Duodenal mucosa (tissue), 2 donors: ENCODE measurements at regions not wholly inside any gene's neighbourhood (a gene's known extent, or its start where the extent isn't known, plus 50 kb on each side); places are given as distances from the start of the nearest gene placed in this dataset.
"Not testable (repeated sequence)": the region's sequence is repeated elsewhere in the genome, so short reads cannot be mapped to it uniquely, and the experiment has no call there.

Experiments used
- H3K27ac ChIP-seq: one replicate; pipeline ENCODE4 v1.7.0; 2013; ENCODE audit warnings: low read depth, low read length
- H3K27me3 ChIP-seq, 2 donors: one replicate each; pipeline ENCODE4 v1.7.0; 2013; ENCODE audit warnings: low read length in 2 of 2, control low read depth in 1 of 2; ENCODE audit not compliant: insufficient read depth in 2 of 2, control insufficient read depth in 1 of 2
- H3K36me3 ChIP-seq, 2 donors: one replicate each; pipeline ENCODE4 v1.7.0; 2013; ENCODE audit warnings: low read length in 2 of 2, control low read depth in 1 of 2; ENCODE audit not compliant: insufficient read depth in 2 of 2, control insufficient read depth in 1 of 2
- H3K4me1 ChIP-seq, 2 donors: one replicate each; pipeline ENCODE4 v1.7.0; 2013; ENCODE audit warnings: low read length in 2 of 2, control low read depth in 1 of 2; ENCODE audit not compliant: insufficient read depth in 2 of 2, control insufficient read depth in 1 of 2
- H3K4me3 ChIP-seq, 2 donors: one replicate each; pipeline ENCODE4 v1.7.0; 2013; ENCODE audit warnings: low read length in 2 of 2, low read depth in 1 of 2
- H3K9ac ChIP-seq, 2 donors: one replicate each; pipeline ENCODE4 v1.7.0; 2013; ENCODE audit warnings: low read length in 2 of 2, low read depth in 1 of 2
- H3K9me3 ChIP-seq, 2 donors: one replicate each; pipeline ENCODE4 v1.7.0; 2013; ENCODE audit warnings: low read length in 2 of 2, control low read depth in 1 of 2; ENCODE audit not compliant: control insufficient read depth in 1 of 2

DNA sequence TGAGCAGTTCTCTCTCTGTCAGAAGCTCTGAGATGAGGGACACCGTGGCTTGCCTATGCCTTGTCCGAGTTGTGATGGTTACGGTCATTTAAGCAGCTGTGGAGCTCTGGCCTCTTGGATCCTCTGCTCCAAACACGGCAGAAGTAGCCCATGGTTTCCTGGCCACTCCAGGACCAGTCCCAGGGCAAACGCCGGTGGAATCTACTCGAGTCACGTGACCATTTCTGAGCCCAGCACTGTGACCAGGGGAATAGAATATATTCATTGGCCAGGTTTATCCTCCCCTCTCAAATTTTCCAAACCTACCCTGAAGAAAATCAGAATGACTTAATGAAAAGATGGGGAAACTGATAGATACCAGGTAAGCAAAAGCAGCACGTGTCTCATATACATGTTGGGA lies 152.8 kb downstream of the TTLL2 start:
- Histone ChIP-seq H3K9ac (no peak overlapping the region), H3K4me3 (no peak overlapping the region), H3K27ac (no peak overlapping the region), H3K36me3 (no peaks in the 10 kb centered on the region), H3K9me3 (no peaks in the 10 kb centered on the region), H3K27me3 (no peaks in the 10 kb centered on the region), H3K4me1 (no peaks in the 10 kb centered on the region)

DNA sequence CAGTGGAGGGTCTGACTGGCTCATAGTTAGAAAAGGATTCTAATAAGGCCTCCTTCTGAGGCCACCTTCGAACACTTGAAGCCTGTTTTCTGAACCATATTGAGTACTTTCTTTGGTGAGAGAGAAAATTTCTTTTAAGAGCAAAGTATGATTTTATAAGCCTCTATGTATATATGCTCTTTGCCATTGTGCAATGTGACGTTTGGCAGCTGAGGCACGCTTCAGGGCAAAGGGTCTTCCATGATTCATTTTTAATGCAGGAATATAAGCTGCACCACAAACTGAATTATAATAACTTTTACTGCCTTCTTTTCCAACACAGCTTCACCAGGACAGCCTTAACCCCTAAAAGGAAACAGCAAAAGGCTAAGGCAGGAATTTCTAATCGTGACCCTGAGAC lies 154.4 kb downstream of the TTLL2 start:
- H3K9me3 ChIP-seq = no peaks in the 10 kb centered on the region
- no peaks in the 10 kb centered on the region for H3K27me3 ChIP-seq
- no peak overlapping the region for H3K4me3 ChIP-seq
- H3K9ac ChIP-seq = no peak overlapping the region
- no peaks in the 10 kb centered on the region for H3K4me1 ChIP-seq
- H3K27ac ChIP-seq = no peak overlapping the region
- H3K36me3 ChIP-seq = no peaks in the 10 kb centered on the region

DNA sequence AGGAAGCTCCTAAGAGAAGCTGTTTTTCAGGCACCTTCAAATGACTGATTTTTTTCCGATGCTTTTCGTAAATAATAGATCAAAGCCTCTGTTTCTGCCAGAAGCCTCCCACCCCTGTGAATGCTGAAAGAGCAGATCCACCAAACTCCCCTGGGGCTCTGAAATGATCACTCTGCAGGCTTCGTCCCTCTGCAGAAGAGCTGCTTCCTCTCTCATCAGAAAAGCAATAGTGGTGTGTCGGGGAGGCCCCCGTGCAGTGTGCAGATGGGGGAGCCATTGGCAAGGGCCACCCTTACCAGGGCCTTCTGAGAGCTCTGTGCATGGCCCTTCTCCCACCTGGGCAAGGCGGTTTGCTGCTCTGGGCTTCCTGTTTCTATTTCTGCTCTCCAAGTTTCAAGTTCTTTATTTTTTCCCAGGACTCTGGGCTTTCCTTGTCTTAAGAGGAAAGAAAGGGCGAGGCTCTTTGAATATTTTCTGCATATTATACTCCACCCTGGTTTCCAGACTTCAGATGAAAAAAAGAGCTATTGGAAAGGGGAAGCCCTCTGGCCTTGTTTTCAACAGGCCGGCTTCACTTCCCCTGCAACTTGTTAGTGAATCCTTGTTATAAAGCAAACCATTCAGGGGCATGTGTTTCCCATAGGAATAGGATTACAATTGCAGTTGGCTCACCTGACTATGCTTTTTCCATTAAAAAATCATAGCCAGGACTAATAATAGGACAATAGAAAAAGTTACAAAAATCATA lies 155.2 kb downstream of the TTLL2 start:
- no peaks in the 10 kb centered on the region for H3K4me1 ChIP-seq
- no peaks in the 10 kb centered on the region for H3K27me3 ChIP-seq
- no peak overlapping the region for H3K9ac ChIP-seq
- H3K4me3 ChIP-seq = no peak overlapping the region
- no peaks in the 10 kb centered on the region for H3K36me3 ChIP-seq
- no peak overlapping the region for H3K27ac ChIP-seq
- no peaks in the 10 kb centered on the region for H3K9me3 ChIP-seq

GRCh38 chr6:167481307-167481926 lies 156.5 kb downstream of the TTLL2 start:
- no peak overlapping the region for H3K27ac ChIP-seq
- no peak overlapping the region for H3K9ac ChIP-seq
- H3K4me1 ChIP-seq = no peaks in the 10 kb centered on the region
- no peaks in the 10 kb centered on the region for H3K27me3 ChIP-seq
- H3K36me3 ChIP-seq = no peaks in the 10 kb centered on the region
- H3K4me3 ChIP-seq = no peak overlapping the region
- H3K9me3 ChIP-seq = no peaks in the 10 kb centered on the region

GRCh38 chr6:167482801-167483200 lies 157.9 kb downstream of the TTLL2 start:
- not testable (repeated sequence) for H3K27ac ChIP-seq, H3K9me3 ChIP-seq, H3K4me1 ChIP-seq, H3K27me3 ChIP-seq, H3K4me3 ChIP-seq, H3K36me3 ChIP-seq, H3K9ac ChIP-seq

GRCh38 chr6:167485186-167485978 lies 160.5 kb downstream of the TTLL2 start:
- Histone ChIP-seq H3K9me3 (no peaks in the 10 kb centered on the region), H3K4me1 (no peaks in the 10 kb centered on the region), H3K27ac (no peak overlapping the region), H3K36me3 (no peaks in the 10 kb centered on the region), H3K27me3 (no peaks in the 10 kb centered on the region), H3K4me3 (no peak overlapping the region), H3K9ac (no peak overlapping the region)

- Histone ChIP-seq H3K9me3 (no peaks in the 10 kb centered on the region), H3K36me3 (no peaks in the 10 kb centered on the region), H3K27me3 (no peaks in the 10 kb centered on the region), H3K4me3 (no peak overlapping the region), H3K9ac (no peak overlapping the region), H3K27ac (no peak overlapping the region), H3K4me1 (no peaks in the 10 kb centered on the region)
These were observed 163.1 kb downstream of the TTLL2 start for GRCh38 chr6:167487749-167488664.

- no peak overlapping the region for H3K9ac ChIP-seq
- H3K27ac ChIP-seq = no peak overlapping the region
- H3K4me3 ChIP-seq = no peak overlapping the region
- H3K4me1 ChIP-seq = peaks cover 0 to 7% of the 10 kb centered on the region in 2 donors
- H3K36me3 ChIP-seq = no peaks in the 10 kb centered on the region
- no peaks in the 10 kb centered on the region for H3K9me3 ChIP-seq
- H3K27me3 ChIP-seq = peaks cover 0 to 4% of the 10 kb centered on the region in 2 donors
These were observed 166.7 kb downstream of the TTLL2 start for GRCh38 chr6:167491438-167492099.

- no peak overlapping the region for H3K9ac ChIP-seq
These were observed 167.2 kb downstream of the TTLL2 start for GRCh38 chr6:167492100-167492449.

More at GRCh38 chr6:167492100-167492449, 167.2 kb downstream of the TTLL2 start:
- H3K4me3 ChIP-seq = no peak overlapping the region
- H3K9me3 ChIP-seq = no peaks in the 10 kb centered on the region
- no peak overlapping the region for H3K27ac ChIP-seq
- H3K27me3 ChIP-seq = peaks cover 0 to 4% of the 10 kb centered on the region in 2 donors
- H3K4me1 ChIP-seq = peaks cover 0 to 7% of the 10 kb centered on the region in 2 donors
- H3K36me3 ChIP-seq = no peaks in the 10 kb centered on the region
